ENCODE measurements at regions not wholly inside any gene's neighbourhood (a gene's known extent, or its start where the extent isn't known, plus 50 kb on each side); places are given as distances from the start of the nearest gene placed in this dataset.

- H3K4me3 ChIP-seq (replicated peaks in 1 of 2; ENCODE audit: low read depth in 1 of 2, low read length in 2 of 2) = no peak overlapping the region
- no peaks in the 10 kb centered on the region for H3K9me3 ChIP-seq (ENCODE audit: control insufficient read depth in 1 of 2, insufficient read depth in 1 of 2, low read depth in 1 of 2, low read length in 2 of 2)
- intact Hi-C loops (cut with micrococcal nuclease) = no loop called here
- no peak overlapping the region for H3K27ac ChIP-seq (ENCODE audit: low read depth, low read length)
- no peak overlapping the region for H3K4me2 ChIP-seq (ENCODE audit: low read length)
- no peaks in the 10 kb centered on the region for H3K36me3 ChIP-seq (ENCODE audit: control insufficient read depth in 1 of 2, insufficient read depth in 2 of 2, low read length in 2 of 2)
- POLR2A ChIA-PET = no interaction called here
- no peaks in the 10 kb centered on the region for H3K27me3 ChIP-seq (ENCODE audit: insufficient read depth, low read length)
- no peak for DNase-seq (ENCODE audit: low read depth, low spot score)
- H3K79me2 ChIP-seq (ENCODE audit: insufficient read depth, low read length) = no peaks in the 10 kb centered on the region
- H4K20me1 ChIP-seq (ENCODE audit: insufficient read depth) = no peaks in the 10 kb centered on the region
- H3K9ac ChIP-seq (ENCODE audit: low read length) = no peak overlapping the region
- TF ChIP-seq FOSL1 (IDR thresholded peaks at IDR 0.05; ENCODE audit: low read depth) (no peak), SIN3A (IDR thresholded peaks at IDR 0.05; ENCODE audit: low read depth) (no peak), SRF (IDR thresholded peaks at IDR 0.05; ENCODE audit: low read depth) (no peak), EZH2 (IDR thresholded peaks at IDR 0.05) (no peak), EZH2phosphoT487 (IDR thresholded peaks at IDR 0.05; ENCODE audit: borderline replicate concordance) (no peak), POLR2AphosphoS5 (IDR thresholded peaks at IDR 0.05; ENCODE audit: low read depth, low read length) (no peak), ZNF274 (IDR thresholded peaks at IDR 0.05; ENCODE audit: low read depth, low read length) (no peak), ZFX (IDR thresholded peaks at IDR 0.05) (no peak), RAD21 (IDR thresholded peaks at IDR 0.05; ENCODE audit: low read depth) (no peak), YY1 (IDR thresholded peaks at IDR 0.05; ENCODE audit: extremely low read depth, insufficient replicate concordance, low read depth, low read length) (no peak), JUND (IDR thresholded peaks at IDR 0.05) (no peak), ATF3 (IDR thresholded peaks at IDR 0.05) (no peak), CBX3 (IDR thresholded peaks at IDR 0.05; ENCODE audit: low read depth) (no peak), ZBTB33 (IDR thresholded peaks at IDR 0.05; ENCODE audit: extremely low read depth, insufficient replicate concordance, low read length) (no peak), MAX (IDR thresholded peaks at IDR 0.05) (no peak), POLR2A (IDR thresholded peaks at IDR 0.05; ENCODE audit: borderline replicate concordance, extremely low read depth, insufficient read depth, insufficient read length) (no peak), CEBPB (IDR thresholded peaks at IDR 0.05; ENCODE audit: low read depth) (no peak), CTCF (IDR thresholded peaks at IDR 0.05 in 2 of 3, conservative IDR thresholded peaks at IDR 0.05 in 1 of 3; ENCODE audit: borderline replicate concordance in 1 of 3, insufficient read depth in 1 of 3, low read depth in 2 of 3, low read length in 2 of 3) (no peak)
- ATAC-seq = no peak
- no peak overlapping the region for H2AFZ ChIP-seq (ENCODE audit: low read depth, low read length, poor library complexity, severe bottlenecking)
- no peaks in the 10 kb centered on the region for H3K9me2 ChIP-seq (ENCODE audit: insufficient read depth)
- no TSS peak for BruUV-seq (replicated peaks)
- H3K4me1 ChIP-seq (ENCODE audit: control insufficient read depth in 1 of 2, insufficient read depth in 2 of 2, low read length in 2 of 2) = no peaks in the 10 kb centered on the region
- RAD21 ChIA-PET (ENCODE audit: low non-redundant PET in 1 of 2, low total read pairs in 2 of 2, uncharacterized antibody in 2 of 2, unreplicated experiment in 2 of 2) = no interaction called here
- CTCF ChIA-PET = no interaction called here
These were observed 51.9 kb upstream of the ZEB2 start for GRCh38 chr2:144571770-144572169.
